ENCODE measurements at regions not wholly inside any gene's neighbourhood (a gene's known extent, or its start where the extent isn't known, plus 50 kb on each side); places are given as distances from the start of the nearest gene placed in this dataset.

GRCh38 chr5:58016877-58017276 is 443.0 kb downstream of the PLK2 start:
- TF ChIP-seq CTCF (IDR thresholded peaks at IDR 0.05; ENCODE audit: low read length), result no peak
- TF ChIP-seq EZH2 (optimal IDR thresholded peaks at IDR 0.05; ENCODE audit: low read depth, low read length), result no peak
- no peak for TF ChIP-seq EZH2phosphoT487 (IDR thresholded peaks at IDR 0.05; ENCODE audit: low read length)

Data from MM.1S (cell line).